OCI-LY3 (cell line): ENCODE measurements at regions not wholly inside any gene's neighbourhood (a gene's known extent, or its start where the extent isn't known, plus 50 kb on each side); places are given as distances from the start of the nearest gene placed in this dataset.

Experiments used
- EZH2phosphoT487 ChIP-seq: fragments of 200-600 bp; shearing (Covaris generic); IDR thresholded peaks from 2 replicates; pipeline ENCODE4 v1.6.1; 2018; ENCODE audit warnings: antibody characterized with exemption, mixed run types, low read depth
- TF ChIP-seq, protein P1 (sequence below): fragments of 200-600, 300-600 bp; sonication (generic); IDR thresholded peaks from 2 replicates; pipeline ENCODE4 v1.5.1; 2014; ENCODE audit warnings: antibody characterized with exemption, low read length, low read depth

DNA sequence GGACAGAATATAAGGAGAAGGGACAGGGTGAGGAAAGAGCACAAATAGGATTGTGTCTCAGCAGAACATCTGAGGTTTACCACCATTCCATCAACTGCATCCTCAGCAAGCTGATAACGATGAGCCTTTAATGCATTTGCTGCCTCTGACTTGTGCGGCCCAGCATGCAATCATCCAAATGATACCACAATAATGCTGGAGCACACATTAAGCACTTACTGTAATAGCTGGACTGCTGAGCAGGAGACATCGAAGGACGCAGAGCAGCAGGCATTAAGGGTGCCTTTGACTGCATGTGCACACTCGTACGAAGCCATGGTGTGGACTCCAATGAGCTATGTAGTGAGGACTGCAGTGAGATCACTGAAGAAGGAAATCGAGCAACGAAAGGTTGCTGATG lies 469.4 kb downstream of the FOXO1 start:
- TF ChIP-seq, protein P1, sequence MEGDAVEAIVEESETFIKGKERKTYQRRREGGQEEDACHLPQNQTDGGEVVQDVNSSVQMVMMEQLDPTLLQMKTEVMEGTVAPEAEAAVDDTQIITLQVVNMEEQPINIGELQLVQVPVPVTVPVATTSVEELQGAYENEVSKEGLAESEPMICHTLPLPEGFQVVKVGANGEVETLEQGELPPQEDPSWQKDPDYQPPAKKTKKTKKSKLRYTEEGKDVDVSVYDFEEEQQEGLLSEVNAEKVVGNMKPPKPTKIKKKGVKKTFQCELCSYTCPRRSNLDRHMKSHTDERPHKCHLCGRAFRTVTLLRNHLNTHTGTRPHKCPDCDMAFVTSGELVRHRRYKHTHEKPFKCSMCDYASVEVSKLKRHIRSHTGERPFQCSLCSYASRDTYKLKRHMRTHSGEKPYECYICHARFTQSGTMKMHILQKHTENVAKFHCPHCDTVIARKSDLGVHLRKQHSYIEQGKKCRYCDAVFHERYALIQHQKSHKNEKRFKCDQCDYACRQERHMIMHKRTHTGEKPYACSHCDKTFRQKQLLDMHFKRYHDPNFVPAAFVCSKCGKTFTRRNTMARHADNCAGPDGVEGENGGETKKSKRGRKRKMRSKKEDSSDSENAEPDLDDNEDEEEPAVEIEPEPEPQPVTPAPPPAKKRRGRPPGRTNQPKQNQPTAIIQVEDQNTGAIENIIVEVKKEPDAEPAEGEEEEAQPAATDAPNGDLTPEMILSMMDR, result no peak
- no peak for TF ChIP-seq EZH2phosphoT487
